K562 (cell line): ENCODE measurements at regions not wholly inside any gene's neighbourhood (a gene's known extent, or its start where the extent isn't known, plus 50 kb on each side); places are given as distances from the start of the nearest gene placed in this dataset.

Experiments
- ATAC-seq: fragments of 200-7000 bp; cut with Tn5 transposase; 3 replicates; pipeline ENCODE4 v1.9.1; 2020; ENCODE audit warnings: moderate library complexity
- BruUV-seq: library from RNA; stranded (reverse); fragments of 400-500 nt; replicated peaks from 2 replicates; lab custom pipeline; 2021; lab: Mats Ljungman, UMichigan
- CTCF ChIA-PET: fragments of 300-600 bp; formaldehyde crosslinking; extraction: SDS; loops from one replicate; lab custom pipeline; 2021; ENCODE audit warnings: low intra/inter-chr PET ratio; lab: Yijun Ruan, JAX
- POLR2A ChIA-PET: fragments of 300-600, 350-650 bp; sonication (Branson Sonifier 250); formaldehyde crosslinking; extraction: SDS; loops from one replicate; lab custom pipeline; 2021; ENCODE audit warnings: antibody characterized with exemption, inconsistent platforms; lab: Yijun Ruan, JAX
- DNase-seq, 4 experiments: peaks; one replicate each; pipeline versions ENCODE4 v3.0.0 to v3.0.0-alpha.2; 2011 to 2018; ENCODE audit warnings: low spot score in 3 of 4, mixed read lengths in 3 of 4; ENCODE audit errors: extremely low read depth in 1 of 4
- FAIRE-seq: peaks from 2 replicates; lab custom pipeline; 2011; peaks lifted over from hg19 to GRCh38; lab: Jason Lieb, UNC
- H2AFZ ChIP-seq: 2 replicates; pipeline ENCODE4 v1.6.0; 2011; ENCODE audit warnings: low read depth, low read length, control low read depth, inconsistent platforms
- H3K27ac ChIP-seq: fragments of 200-600 bp; 3 replicates; pipeline ENCODE4 v1.8.0; 2011; ENCODE audit warnings: low read depth, mild to moderate bottlenecking, control low read depth, inconsistent platforms, low read length, moderate library complexity, mixed read lengths; ENCODE audit errors: extremely low read depth
- H3K27me3 ChIP-seq, 2 experiments: fragments of 300-600 bp in 1 of 2; 2 replicates in 1 of 2; 3 replicates in 1 of 2; pipeline versions ENCODE4 v1.6.0 to v1.8.0; 2011; ENCODE audit warnings: inconsistent platforms in 2 of 2, low read length in 2 of 2, mild to moderate bottlenecking in 1 of 2, mixed read lengths in 1 of 2, moderate library complexity in 1 of 2; ENCODE audit not compliant: control insufficient read depth in 2 of 2, insufficient read depth in 2 of 2
- H3K36me3 ChIP-seq: fragments of 300-600 bp; 3 replicates; pipeline ENCODE4 v1.8.0; 2011; ENCODE audit warnings: mild to moderate bottlenecking, low read length, inconsistent platforms; ENCODE audit not compliant: control insufficient read depth, insufficient read depth
- H3K4me1 ChIP-seq, 2 experiments: fragments of 200-600 bp in 1 of 2; replicated peaks in 1 of 2; 2 replicates in 1 of 2; 3 replicates in 1 of 2; pipeline versions ENCODE4 v1.5.1 to v1.8.0; 2011; ENCODE audit warnings: inconsistent platforms in 2 of 2, low read length in 2 of 2, mild to moderate bottlenecking in 1 of 2, mixed read lengths in 1 of 2, moderate library complexity in 1 of 2; ENCODE audit not compliant: control insufficient read depth in 2 of 2, insufficient read depth in 2 of 2
- H3K4me2 ChIP-seq: 2 replicates; pipeline ENCODE4 v1.6.1; 2011; ENCODE audit warnings: low read length, control low read depth, inconsistent platforms, mixed read lengths; ENCODE audit not compliant: insufficient read depth
- H3K4me3 ChIP-seq: fragments of 200-600 bp; sonication (generic), shearing (Covaris generic); 2 replicates; pipeline ENCODE4 v1.5.1; 2016; ENCODE audit warnings: control low read depth, inconsistent platforms
- H3K79me2 ChIP-seq: fragments of 200-600 bp; 3 replicates; pipeline ENCODE4 v1.8.0; 2011; ENCODE audit warnings: low read length, inconsistent platforms; ENCODE audit not compliant: control insufficient read depth, insufficient read depth
- H3K9ac ChIP-seq, 2 experiments: 2 replicates each; pipeline versions ENCODE4 v1.6.0 to v1.6.1; 2011; ENCODE audit warnings: low read depth in 2 of 2, low read length in 2 of 2, control low read depth in 1 of 2, inconsistent platforms in 1 of 2, mild to moderate bottlenecking in 1 of 2, mixed read lengths in 1 of 2; ENCODE audit not compliant: insufficient read depth in 1 of 2
- H3K9me1 ChIP-seq: one replicate; pipeline ENCODE4 v1.6.0; 2011; ENCODE audit warnings: inconsistent platforms, mild to moderate bottlenecking, low read length, moderate library complexity; ENCODE audit not compliant: control insufficient read depth, insufficient read depth
- H3K9me3 ChIP-seq: replicated peaks from 2 replicates; pipeline ENCODE4 v1.5.1; 2011; ENCODE audit warnings: low read depth, low read length, inconsistent platforms; ENCODE audit not compliant: control insufficient read depth, insufficient read depth
- H4K20me1 ChIP-seq: replicated peaks from 2 replicates; pipeline ENCODE4 v1.6.1; 2011; ENCODE audit warnings: low read length, inconsistent platforms, mixed read lengths; ENCODE audit not compliant: control insufficient read depth, insufficient read depth
- DACH1 ChIP-seq: fragments of 450-650 bp; IDR thresholded peaks from 2 replicates; pipeline ENCODE4 v1.6.1; 2018; ENCODE audit not compliant: partially characterized antibody
- FOXM1 ChIP-seq, 2 experiments: fragments of 450-650 bp in 1 of 2; sonication (generic) in 1 of 2; formaldehyde crosslinking in 1 of 2; IDR thresholded peaks; 2 replicates each; pipeline versions ENCODE4 v1.6.1 to v1.9.0; 2017 to 2022; ENCODE audit warnings: low read depth in 2 of 2, mild to moderate bottlenecking in 2 of 2, missing genetic modification reagents in 1 of 2, moderate library complexity in 1 of 2
- MYC ChIP-seq, 2 experiments: fragments of 250-450 bp in 1 of 2; sonication (Bioruptor Pico) in 1 of 2; IDR thresholded peaks; 2 replicates each; pipeline versions ENCODE4 v1.5.1 to v1.6.1; 2012 to 2021; ENCODE audit warnings: low read depth in 2 of 2, borderline replicate concordance in 1 of 2, improper control_type of control experiment in 1 of 2, low read length in 1 of 2, mild to moderate bottlenecking in 1 of 2, moderate library complexity in 1 of 2
- NFIX ChIP-seq: fragments of 250-450 bp; sonication (Bioruptor Pico); IDR thresholded peaks from 2 replicates; pipeline ENCODE4 v1.4.0; 2020; ENCODE audit warnings: low read depth, mild to moderate bottlenecking, moderate library complexity
- PCBP1 ChIP-seq: fragments of 200-400 bp; formaldehyde crosslinking; IDR thresholded peaks from 2 replicates; pipeline ENCODE4 v1.6.1; 2018; ENCODE audit warnings: mild to moderate bottlenecking, low read depth, low read length; ENCODE audit not compliant: poor library complexity, severe bottlenecking
- RAD51 ChIP-seq: fragments of 450-650 bp; IDR thresholded peaks from 2 replicates; pipeline ENCODE4 v1.7.1; 2016; ENCODE audit warnings: low read depth, mild to moderate bottlenecking, borderline replicate concordance
- YBX1 ChIP-seq: fragments of 450-650 bp; IDR thresholded peaks from 2 replicates; pipeline ENCODE4 v1.7.1; 2016; ENCODE audit warnings: mild to moderate bottlenecking
- ZNF253 ChIP-seq: fragments of 250-450 bp; sonication (Bioruptor Pico); conservative IDR thresholded peaks from 2 replicates; pipeline ENCODE4 v1.6.1; 2021; ENCODE audit warnings: mild to moderate bottlenecking
- in situ Hi-C: fragments of 300-500 bp; cut with MboI; formaldehyde crosslinking; loops from 4 replicates; pipeline ENCODE4 v1.15.0; 2018; ENCODE audit warnings: inconsistent platforms, mixed read lengths
- intact Hi-C: fragments of 100-400 bp; cut with micrococcal nuclease; formaldehyde crosslinking; loops from 2 replicates; pipeline ENCODE4 v1.14.2; 2022
- TF ChIP-seq, protein P1 (sequence below): fragments of 250-450 bp; sonication (Bioruptor Pico); IDR thresholded peaks from 2 replicates; pipeline ENCODE4 v1.5.0; 2022; ENCODE audit warnings: mild to moderate bottlenecking
- TF ChIP-seq, protein P2 (sequence below), 2 experiments: IDR thresholded peaks in 1 of 2; conservative IDR thresholded peaks in 1 of 2; 2 replicates each; pipeline ENCODE4 v1.6.1; 2016; ENCODE audit warnings: low read depth in 2 of 2, mild to moderate bottlenecking in 1 of 2, missing compliant biosample characterization in 1 of 2, missing genetic modification characterization in 1 of 2, moderate library complexity in 1 of 2
- TF ChIP-seq, protein P3 (sequence below): fragments of 450-650 bp; IDR thresholded peaks from 2 replicates; pipeline ENCODE4 v1.6.1; 2017; ENCODE audit warnings: antibody characterized with exemption
- TF ChIP-seq, protein P4 (sequence below): sonication (generic); formaldehyde crosslinking; IDR thresholded peaks from 2 replicates; pipeline ENCODE4 v1.8.0; 2022; ENCODE audit warnings: mild to moderate bottlenecking, missing genetic modification reagents

DNA sequence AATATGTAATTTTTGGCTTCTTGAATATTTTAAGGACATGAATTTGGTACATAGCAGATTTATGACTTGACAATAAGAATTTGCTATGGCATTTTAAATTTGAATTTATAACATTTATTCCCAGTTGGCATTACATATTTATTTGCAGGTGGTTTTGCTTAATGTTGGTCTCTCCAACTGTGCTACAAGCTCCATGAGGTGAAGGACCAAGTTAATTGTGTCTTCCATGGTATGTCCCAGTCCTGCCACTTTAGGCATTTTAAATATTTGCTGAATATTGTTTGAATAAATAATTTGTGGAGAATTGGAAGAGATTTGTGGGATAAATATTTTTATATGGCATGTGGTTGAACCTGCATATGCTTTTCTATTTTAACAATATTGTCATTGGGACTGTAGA, 253.4 kb upstream of the RIOK2 start:
- H3K4me1 ChIP-seq = no peaks in the 10 kb centered on the region
- in situ Hi-C loops (no loop called here), intact Hi-C loops (no loop called here)
- DNase-seq (no peak), FAIRE-seq (no peak), ATAC-seq (no peak)
- H3K4me2 ChIP-seq = no peak overlapping the region
- no peak overlapping the region for H3K4me3 ChIP-seq
- H2AFZ ChIP-seq = no peak overlapping the region
- no peak overlapping the region for H3K9ac ChIP-seq
- H4K20me1 ChIP-seq = no peaks in the 10 kb centered on the region
- CTCF ChIA-PET = no interaction called here
- H3K36me3 ChIP-seq = no peaks in the 10 kb centered on the region
- H3K9me3 ChIP-seq = no peaks in the 10 kb centered on the region
- no peaks in the 10 kb centered on the region for H3K9me1 ChIP-seq
- H3K27ac ChIP-seq = no peak overlapping the region
- BruUV-seq = no TSS peak
- TF ChIP-seq, protein P1, sequence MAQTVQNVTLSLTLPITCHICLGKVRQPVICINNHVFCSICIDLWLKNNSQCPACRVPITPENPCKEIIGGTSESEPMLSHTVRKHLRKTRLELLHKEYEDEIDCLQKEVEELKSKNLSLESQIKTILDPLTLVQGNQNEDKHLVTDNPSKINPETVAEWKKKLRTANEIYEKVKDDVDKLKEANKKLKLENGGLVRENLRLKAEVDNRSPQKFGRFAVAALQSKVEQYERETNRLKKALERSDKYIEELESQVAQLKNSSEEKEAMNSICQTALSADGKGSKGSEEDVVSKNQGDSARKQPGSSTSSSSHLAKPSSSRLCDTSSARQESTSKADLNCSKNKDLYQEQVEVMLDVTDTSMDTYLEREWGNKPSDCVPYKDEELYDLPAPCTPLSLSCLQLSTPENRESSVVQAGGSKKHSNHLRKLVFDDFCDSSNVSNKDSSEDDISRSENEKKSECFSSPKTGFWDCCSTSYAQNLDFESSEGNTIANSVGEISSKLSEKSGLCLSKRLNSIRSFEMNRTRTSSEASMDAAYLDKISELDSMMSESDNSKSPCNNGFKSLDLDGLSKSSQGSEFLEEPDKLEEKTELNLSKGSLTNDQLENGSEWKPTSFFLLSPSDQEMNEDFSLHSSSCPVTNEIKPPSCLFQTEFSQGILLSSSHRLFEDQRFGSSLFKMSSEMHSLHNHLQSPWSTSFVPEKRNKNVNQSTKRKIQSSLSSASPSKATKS (CRISPR knock-in tag) = no peak
- TF ChIP-seq, protein P2, sequence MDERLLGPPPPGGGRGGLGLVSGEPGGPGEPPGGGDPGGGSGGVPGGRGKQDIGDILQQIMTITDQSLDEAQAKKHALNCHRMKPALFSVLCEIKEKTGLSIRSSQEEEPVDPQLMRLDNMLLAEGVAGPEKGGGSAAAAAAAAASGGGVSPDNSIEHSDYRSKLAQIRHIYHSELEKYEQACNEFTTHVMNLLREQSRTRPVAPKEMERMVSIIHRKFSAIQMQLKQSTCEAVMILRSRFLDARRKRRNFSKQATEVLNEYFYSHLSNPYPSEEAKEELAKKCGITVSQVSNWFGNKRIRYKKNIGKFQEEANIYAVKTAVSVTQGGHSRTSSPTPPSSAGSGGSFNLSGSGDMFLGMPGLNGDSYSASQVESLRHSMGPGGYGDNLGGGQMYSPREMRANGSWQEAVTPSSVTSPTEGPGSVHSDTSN (CRISPR knock-in tag; IDR thresholded peaks at IDR 0.05; ENCODE audit: low read depth) = no peak
- TF ChIP-seq, protein P2 (tag; conservative IDR thresholded peaks at IDR 0.05; ENCODE audit: low read depth) = no peak
- TF ChIP-seq NFIX (CRISPR knock-in tag) (no peak), RAD51 (no peak), YBX1 (no peak), PCBP1 (no peak), FOXM1 (IDR thresholded peaks at IDR 0.05; ENCODE audit: low read depth) (no peak), FOXM1 (CRISPR knock-in tag; IDR thresholded peaks at IDR 0.05; ENCODE audit: low read depth) (no peak), MYC (IDR thresholded peaks at IDR 0.05; ENCODE audit: low read depth, low read length) (no peak), MYC (CRISPR knock-in tag; IDR thresholded peaks at IDR 0.05; ENCODE audit: borderline replicate concordance, low read depth) (no peak), DACH1 (no peak), ZNF253 (CRISPR knock-in tag) (no peak)
- TF ChIP-seq, protein P3, sequence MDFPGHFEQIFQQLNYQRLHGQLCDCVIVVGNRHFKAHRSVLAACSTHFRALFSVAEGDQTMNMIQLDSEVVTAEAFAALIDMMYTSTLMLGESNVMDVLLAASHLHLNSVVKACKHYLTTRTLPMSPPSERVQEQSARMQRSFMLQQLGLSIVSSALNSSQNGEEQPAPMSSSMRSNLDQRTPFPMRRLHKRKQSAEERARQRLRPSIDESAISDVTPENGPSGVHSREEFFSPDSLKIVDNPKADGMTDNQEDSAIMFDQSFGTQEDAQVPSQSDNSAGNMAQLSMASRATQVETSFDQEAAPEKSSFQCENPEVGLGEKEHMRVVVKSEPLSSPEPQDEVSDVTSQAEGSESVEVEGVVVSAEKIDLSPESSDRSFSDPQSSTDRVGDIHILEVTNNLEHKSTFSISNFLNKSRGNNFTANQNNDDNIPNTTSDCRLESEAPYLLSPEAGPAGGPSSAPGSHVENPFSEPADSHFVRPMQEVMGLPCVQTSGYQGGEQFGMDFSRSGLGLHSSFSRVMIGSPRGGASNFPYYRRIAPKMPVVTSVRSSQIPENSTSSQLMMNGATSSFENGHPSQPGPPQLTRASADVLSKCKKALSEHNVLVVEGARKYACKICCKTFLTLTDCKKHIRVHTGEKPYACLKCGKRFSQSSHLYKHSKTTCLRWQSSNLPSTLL = no peak
- TF ChIP-seq, protein P4, sequence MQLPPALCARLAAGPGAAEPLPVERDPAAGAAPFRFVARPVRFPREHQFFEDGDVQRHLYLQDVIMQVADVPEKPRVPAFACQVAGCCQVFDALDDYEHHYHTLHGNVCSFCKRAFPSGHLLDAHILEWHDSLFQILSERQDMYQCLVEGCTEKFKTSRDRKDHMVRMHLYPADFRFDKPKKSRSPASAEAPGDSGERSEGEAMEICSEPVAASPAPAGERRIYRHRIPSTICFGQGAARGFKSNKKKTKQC (CRISPR knock-in tag) = no peak
- POLR2A ChIA-PET = no interaction called here
- no peaks in the 10 kb centered on the region for H3K27me3 ChIP-seq
- no peaks in the 10 kb centered on the region for H3K79me2 ChIP-seq
